KMS-11 (cell line): ENCODE measurements at regions not wholly inside any gene's neighbourhood (a gene's known extent, or its start where the extent isn't known, plus 50 kb on each side); places are given as distances from the start of the nearest gene placed in this dataset.

Experiments used
- H2AFZ ChIP-seq: fragments of 200-600 bp; sonication (generic); 2 replicates; pipeline ENCODE4 v1.6.1; 2016; ENCODE audit warnings: antibody characterized with exemption, mixed run types, low read depth
- H3K27ac ChIP-seq: fragments of 200-600 bp; sonication (generic); 2 replicates; pipeline ENCODE4 v1.6.1; 2016; ENCODE audit warnings: mild to moderate bottlenecking, mixed run types
- H3K27me3 ChIP-seq: fragments of 200-600 bp; sonication (generic); 2 replicates; pipeline ENCODE4 v1.6.1; 2017; ENCODE audit warnings: mild to moderate bottlenecking, low read depth, mixed run types, moderate library complexity; ENCODE audit not compliant: insufficient read depth
- H3K36me3 ChIP-seq: fragments of 200-600 bp; sonication (generic); 2 replicates; pipeline ENCODE4 v1.6.1; 2017; ENCODE audit warnings: mild to moderate bottlenecking, mixed run types; ENCODE audit not compliant: insufficient read depth
- H3K4me1 ChIP-seq: fragments of 200-600 bp; sonication (generic); 2 replicates; pipeline ENCODE4 v1.6.1; 2016; ENCODE audit warnings: mild to moderate bottlenecking, low read depth, mixed run types; ENCODE audit not compliant: poor library complexity, severe bottlenecking
- H3K4me2 ChIP-seq: fragments of 200-600 bp; sonication (generic); 2 replicates; pipeline ENCODE4 v1.7.0; 2016; ENCODE audit warnings: mild to moderate bottlenecking, mixed run types
- H3K4me3 ChIP-seq: fragments of 200-600 bp; sonication (generic); IDR thresholded peaks from 2 replicates; pipeline ENCODE4 v1.6.1; 2017; ENCODE audit warnings: low read depth, low read length, mixed read lengths; ENCODE audit not compliant: insufficient read depth
- H3K79me2 ChIP-seq: fragments of 200-600 bp; sonication (generic); 2 replicates; pipeline ENCODE4 v1.6.1; 2016; ENCODE audit warnings: low read depth, mixed run types; ENCODE audit not compliant: insufficient read depth
- H3K9ac ChIP-seq: fragments of 200-600 bp; sonication (generic); 2 replicates; pipeline ENCODE4 v1.6.1; 2016; ENCODE audit warnings: mild to moderate bottlenecking, mixed run types
- H4K20me1 ChIP-seq: fragments of 200-600 bp; sonication (generic); 2 replicates; pipeline ENCODE4 v1.6.1; 2016; ENCODE audit warnings: mild to moderate bottlenecking, mixed run types; ENCODE audit not compliant: insufficient read depth
- CTCF ChIP-seq: fragments of 200-600 bp; sonication (generic); conservative IDR thresholded peaks from 2 replicates; pipeline ENCODE4 v1.6.1; 2017; ENCODE audit warnings: low read depth, mild to moderate bottlenecking, antibody characterized with exemption, low read length, moderate library complexity, mixed read lengths

GRCh38 chr21:34216718-34217032 lies 143.3 kb downstream of the MRPS6 start:
- Histone ChIP-seq H3K4me2 (no peak overlapping the region), H3K4me3 (no peak overlapping the region), H3K9ac (no peak overlapping the region), H3K27me3 (no peaks in the 10 kb centered on the region), H2AFZ (no peak overlapping the region), H3K79me2 (no peaks in the 10 kb centered on the region), H3K4me1 (no peaks in the 10 kb centered on the region), H3K27ac (no peak overlapping the region), H3K36me3 (no peaks in the 10 kb centered on the region), H4K20me1 (no peaks in the 10 kb centered on the region)
- TF ChIP-seq CTCF: no peak

GRCh38 chr21:34217263-34217662 lies 143.9 kb downstream of the MRPS6 start:
- no peak overlapping the region for H3K4me3 ChIP-seq
- no peak overlapping the region for H3K27ac ChIP-seq
- H3K9ac ChIP-seq: no peak overlapping the region
- H4K20me1 ChIP-seq: no peaks in the 10 kb centered on the region
- H3K4me2 ChIP-seq: no peak overlapping the region
- no peak overlapping the region for H2AFZ ChIP-seq
- no peaks in the 10 kb centered on the region for H3K27me3 ChIP-seq
- no peaks in the 10 kb centered on the region for H3K79me2 ChIP-seq
- no peak for TF ChIP-seq CTCF
- no peaks in the 10 kb centered on the region for H3K36me3 ChIP-seq
- no peaks in the 10 kb centered on the region for H3K4me1 ChIP-seq

DNA sequence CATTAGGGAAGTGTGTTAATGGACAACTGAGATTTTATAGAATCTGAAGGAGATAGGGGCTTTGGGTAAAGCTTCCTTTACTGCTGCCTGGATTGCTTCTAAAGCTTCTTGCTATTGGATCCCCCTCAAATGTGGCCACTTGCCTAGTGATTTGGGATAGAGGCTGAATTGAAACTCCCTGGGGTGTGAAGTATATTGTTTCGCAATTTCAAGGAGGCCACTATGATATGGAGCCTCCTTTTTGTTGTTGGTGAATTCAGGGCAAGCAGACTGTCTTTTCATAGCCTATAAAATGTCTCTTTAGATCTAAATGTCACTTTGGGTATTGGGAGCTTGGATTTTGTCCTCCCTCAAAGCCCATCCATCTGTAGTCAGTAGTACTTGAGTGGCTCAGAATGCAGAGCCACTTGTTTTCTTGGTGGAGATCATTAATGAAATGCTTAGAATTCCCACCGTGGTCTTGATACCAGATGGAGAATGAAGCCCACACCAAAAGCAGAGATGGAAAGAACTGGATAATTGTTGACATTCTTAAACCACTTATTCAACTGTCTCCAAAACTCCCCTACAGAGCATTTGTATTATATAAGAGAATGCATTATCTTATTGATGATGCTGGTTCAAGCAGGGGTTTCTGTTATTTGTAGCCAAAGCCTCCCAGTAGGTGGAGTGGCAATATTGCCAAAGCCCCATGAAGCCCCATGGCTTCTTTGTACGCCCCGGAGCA lies 144.3 kb upstream of the KCNE2 start:
- no peaks in the 10 kb centered on the region for H3K4me1 ChIP-seq

DNA sequence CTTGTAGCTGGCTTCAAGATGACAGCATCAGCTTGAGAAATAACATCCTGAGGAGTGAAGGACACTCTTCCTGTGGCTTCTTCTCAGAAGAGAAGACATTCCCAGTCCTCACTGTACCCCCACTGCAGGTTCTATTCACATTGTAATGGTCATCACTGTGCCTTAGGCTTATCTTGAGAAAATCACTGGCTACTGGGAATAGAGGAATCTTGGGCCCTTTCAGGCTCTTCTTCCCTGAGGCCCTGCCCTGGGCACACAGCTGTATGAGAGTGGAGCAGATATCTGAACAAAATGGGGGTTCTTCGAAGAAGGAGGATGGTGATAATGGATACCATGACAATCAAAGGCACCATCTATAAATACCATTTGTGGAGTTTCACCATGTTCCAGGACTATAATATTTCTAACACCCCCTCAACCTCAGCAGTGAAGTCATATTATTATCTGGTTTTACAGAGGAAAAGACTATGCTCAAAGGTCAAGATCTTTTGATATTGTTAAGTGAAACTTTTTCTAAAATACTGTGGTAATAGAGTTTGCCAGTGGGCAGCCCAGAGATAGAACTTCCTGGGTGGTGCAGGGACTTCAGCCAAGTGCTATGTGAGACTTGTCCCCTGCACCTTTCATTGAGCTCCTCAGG lies 143.1 kb upstream of the KCNE2 start:
- Histone ChIP-seq H2AFZ (no peak overlapping the region), H3K36me3 (no peaks in the 10 kb centered on the region), H3K4me1 (no peaks in the 10 kb centered on the region), H4K20me1 (no peaks in the 10 kb centered on the region), H3K27me3 (no peaks in the 10 kb centered on the region), H3K79me2 (no peaks in the 10 kb centered on the region), H3K4me3 (no peak overlapping the region), H3K27ac (no peak overlapping the region), H3K4me2 (no peak overlapping the region), H3K9ac (no peak overlapping the region)
- no peak for TF ChIP-seq CTCF

More for the DNA sequence above, 144.3 kb upstream of the KCNE2 start:
- H3K4me3 ChIP-seq: no peak overlapping the region
- H3K9ac ChIP-seq: no peak overlapping the region
- no peaks in the 10 kb centered on the region for H3K27me3 ChIP-seq
- no peak overlapping the region for H2AFZ ChIP-seq
- TF ChIP-seq CTCF: no peak
- H3K36me3 ChIP-seq: no peaks in the 10 kb centered on the region
- no peaks in the 10 kb centered on the region for H3K79me2 ChIP-seq
- no peaks in the 10 kb centered on the region for H4K20me1 ChIP-seq
- no peak overlapping the region for H3K27ac ChIP-seq
- no peak overlapping the region for H3K4me2 ChIP-seq
